ENCODE measurements at regions not wholly inside any gene's neighbourhood (a gene's known extent, or its start where the extent isn't known, plus 50 kb on each side); places are given as distances from the start of the nearest gene placed in this dataset.
"Not testable (repeated sequence)": the region's sequence is repeated elsewhere in the genome, so short reads cannot be mapped to it uniquely, and the experiment has no call there.

DNA sequence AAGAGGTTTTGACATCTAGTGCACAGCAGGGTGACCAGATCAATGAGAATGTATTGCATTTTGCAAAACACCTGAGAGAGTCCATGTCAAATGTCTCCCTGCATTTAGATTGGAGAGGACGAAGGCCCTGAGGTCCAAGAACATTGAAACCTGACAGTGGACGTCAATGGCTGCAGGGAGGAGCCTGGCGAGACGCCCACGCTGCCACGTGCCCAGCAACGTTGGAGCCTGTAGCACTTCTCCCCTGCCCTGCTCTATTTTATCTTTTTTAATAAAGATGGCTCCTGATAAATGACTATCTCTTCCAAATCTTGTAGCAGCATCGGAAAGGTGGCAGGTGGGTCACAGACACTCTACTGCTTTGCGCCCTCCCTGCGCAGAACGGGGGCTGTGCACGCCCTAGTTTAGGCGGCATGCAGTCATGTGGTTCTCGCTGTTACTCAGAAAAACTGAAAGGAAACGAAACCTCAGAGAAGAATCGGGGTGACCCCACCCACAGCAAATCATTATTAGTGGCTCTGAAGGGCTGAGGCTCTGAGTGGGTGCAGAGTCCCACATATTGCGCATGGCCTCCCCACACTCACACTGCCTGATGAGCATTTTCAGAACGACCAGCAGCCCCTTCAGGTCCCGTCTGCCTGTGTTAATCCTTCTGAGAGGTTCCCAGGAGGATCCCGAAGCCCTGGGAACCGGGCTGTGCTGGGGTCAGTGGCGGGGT, 62.5 kb upstream of the TAMM41 start:
- Histone ChIP-seq H3K4me1 (no peaks in the 10 kb centered on the region), H3K27me3 (no peaks in the 10 kb centered on the region), H3K27ac (no peak overlapping the region), H3K9me3 (no peaks in the 10 kb centered on the region), H3K4me3 (no peak overlapping the region), H3K36me3 (no peaks in the 10 kb centered on the region)
- no peak for TF ChIP-seq POLR2A (IDR thresholded peaks at IDR 0.05)
- TF ChIP-seq, protein P1, sequence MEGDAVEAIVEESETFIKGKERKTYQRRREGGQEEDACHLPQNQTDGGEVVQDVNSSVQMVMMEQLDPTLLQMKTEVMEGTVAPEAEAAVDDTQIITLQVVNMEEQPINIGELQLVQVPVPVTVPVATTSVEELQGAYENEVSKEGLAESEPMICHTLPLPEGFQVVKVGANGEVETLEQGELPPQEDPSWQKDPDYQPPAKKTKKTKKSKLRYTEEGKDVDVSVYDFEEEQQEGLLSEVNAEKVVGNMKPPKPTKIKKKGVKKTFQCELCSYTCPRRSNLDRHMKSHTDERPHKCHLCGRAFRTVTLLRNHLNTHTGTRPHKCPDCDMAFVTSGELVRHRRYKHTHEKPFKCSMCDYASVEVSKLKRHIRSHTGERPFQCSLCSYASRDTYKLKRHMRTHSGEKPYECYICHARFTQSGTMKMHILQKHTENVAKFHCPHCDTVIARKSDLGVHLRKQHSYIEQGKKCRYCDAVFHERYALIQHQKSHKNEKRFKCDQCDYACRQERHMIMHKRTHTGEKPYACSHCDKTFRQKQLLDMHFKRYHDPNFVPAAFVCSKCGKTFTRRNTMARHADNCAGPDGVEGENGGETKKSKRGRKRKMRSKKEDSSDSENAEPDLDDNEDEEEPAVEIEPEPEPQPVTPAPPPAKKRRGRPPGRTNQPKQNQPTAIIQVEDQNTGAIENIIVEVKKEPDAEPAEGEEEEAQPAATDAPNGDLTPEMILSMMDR (IDR thresholded peaks at IDR 0.05), result no peak
- TF ChIP-seq POLR2AphosphoS5 (IDR thresholded peaks at IDR 0.05; ENCODE audit: insufficient read depth in 1 of 2, low read depth in 1 of 2), result no peak
- intact Hi-C loops (cut with DNase I), result no loop called here
- DNase-seq (ENCODE audit: extremely low spot score in 2 of 2), result peak in 1 of 2 donors; percentile 19

DNA sequence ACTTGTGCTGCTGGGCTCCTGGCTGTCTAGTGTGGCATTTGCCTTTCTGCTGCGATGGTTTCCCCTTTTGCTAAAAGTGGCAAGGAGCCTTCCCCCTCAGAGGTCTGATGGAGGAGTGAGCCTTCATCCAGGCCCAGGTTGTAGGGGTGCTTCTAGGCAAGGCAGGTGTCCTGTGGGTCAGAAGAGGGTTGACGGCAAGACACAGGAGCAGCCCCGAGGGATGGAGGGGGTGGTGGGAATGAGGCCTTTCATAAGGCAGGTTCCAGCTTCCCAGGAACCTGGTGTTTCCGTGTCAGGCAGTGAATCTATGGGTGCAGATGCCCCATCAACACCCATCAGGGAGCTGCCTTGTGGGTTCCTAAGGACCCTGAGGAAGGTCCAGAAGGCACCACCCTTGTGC, 63.0 kb upstream of the TAMM41 start:
- peak in 1 of 2 donors; percentile 89 for DNase-seq (ENCODE audit: extremely low spot score in 2 of 2)
- TF ChIP-seq POLR2A (IDR thresholded peaks at IDR 0.05) (no peak), POLR2AphosphoS5 (IDR thresholded peaks at IDR 0.05; ENCODE audit: insufficient read depth in 1 of 2, low read depth in 1 of 2) (no peak)
- TF ChIP-seq, protein P1 (IDR thresholded peaks at IDR 0.05), result no peak
- no peaks in the 10 kb centered on the region for H3K27me3 ChIP-seq
- H3K9me3 ChIP-seq, result no peaks in the 10 kb centered on the region
- no peak overlapping the region for H3K27ac ChIP-seq
- intact Hi-C loops (cut with DNase I), result no loop called here
- H3K4me1 ChIP-seq, result no peaks in the 10 kb centered on the region
- H3K36me3 ChIP-seq, result no peaks in the 10 kb centered on the region
- H3K4me3 ChIP-seq, result no peak overlapping the region

GRCh38 chr3:11910216-11910930, 63.7 kb upstream of the TAMM41 start:
- H3K36me3 ChIP-seq; H3K27ac ChIP-seq; intact Hi-C loops (cut with DNase I); H3K4me1 ChIP-seq; H3K27me3 ChIP-seq; H3K4me3 ChIP-seq; H3K9me3 ChIP-seq: not testable (repeated sequence)
- DNase-seq (ENCODE audit: extremely low spot score in 2 of 2), result peak in 1 of 2 donors; percentile 79

DNA sequence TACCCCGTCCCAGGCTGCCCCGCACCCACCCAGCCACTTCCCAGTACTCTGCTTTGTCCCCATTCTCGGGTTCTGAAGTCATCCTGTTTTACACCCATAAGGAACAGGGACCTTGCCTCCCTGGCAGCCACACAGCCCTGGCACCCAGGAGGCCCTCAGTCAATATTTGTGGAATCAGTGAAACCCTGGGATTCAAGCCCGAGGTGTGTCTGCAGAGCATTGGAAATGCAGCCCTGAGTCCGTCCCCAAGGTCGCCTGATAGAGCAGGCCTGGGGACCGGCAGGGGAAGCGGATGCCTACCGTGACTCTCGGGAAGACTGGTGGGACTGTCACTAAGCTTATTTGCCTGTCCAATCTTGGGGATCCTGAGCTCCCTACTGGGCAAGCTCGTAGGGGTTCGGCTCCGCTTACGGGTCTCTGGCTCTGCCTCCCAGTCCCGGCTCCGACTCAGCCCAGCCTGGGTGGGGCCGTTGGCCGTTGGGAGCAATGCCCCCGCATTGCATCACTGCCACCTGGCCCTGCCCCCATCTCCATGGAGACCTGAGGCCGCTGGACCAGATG, 64.4 kb upstream of the TAMM41 start:
- DNase-seq (ENCODE audit: extremely low spot score in 2 of 2), result peak in 1 of 2 donors; percentile 77

GRCh38 chr3:11911887-11912286, 65.2 kb upstream of the TAMM41 start:
- DNase-seq (ENCODE audit: extremely low spot score in 2 of 2), result peak in 1 of 2 donors; percentile 55
- H3K27ac ChIP-seq; H3K4me1 ChIP-seq; H3K9me3 ChIP-seq; H3K27me3 ChIP-seq; intact Hi-C loops (cut with DNase I); H3K36me3 ChIP-seq; H3K4me3 ChIP-seq: not testable (repeated sequence)

More for the DNA sequence above, 64.4 kb upstream of the TAMM41 start:
- no peak for TF ChIP-seq POLR2AphosphoS5 (IDR thresholded peaks at IDR 0.05; ENCODE audit: insufficient read depth in 1 of 2, low read depth in 1 of 2)
- TF ChIP-seq, protein P1 (IDR thresholded peaks at IDR 0.05), result no peak
- TF ChIP-seq POLR2A (IDR thresholded peaks at IDR 0.05), result no peak
- intact Hi-C loops (cut with DNase I), result no loop called here
- no peak overlapping the region for H3K27ac ChIP-seq
- H3K27me3 ChIP-seq, result no peaks in the 10 kb centered on the region
- no peaks in the 10 kb centered on the region for H3K9me3 ChIP-seq
- no peaks in the 10 kb centered on the region for H3K36me3 ChIP-seq
- H3K4me1 ChIP-seq, result no peaks in the 10 kb centered on the region
- H3K4me3 ChIP-seq, result no peak overlapping the region

- Histone ChIP-seq H3K9me3 (no peaks in the 10 kb centered on the region), H3K4me1 (no peaks in the 10 kb centered on the region), H3K27me3 (no peaks in the 10 kb centered on the region), H3K27ac (no peak overlapping the region), H3K4me3 (no peak overlapping the region), H3K36me3 (no peaks in the 10 kb centered on the region)
- TF ChIP-seq POLR2A (IDR thresholded peaks at IDR 0.05) (no peak), POLR2AphosphoS5 (IDR thresholded peaks at IDR 0.05; ENCODE audit: insufficient read depth in 1 of 2, low read depth in 1 of 2) (no peak)
- TF ChIP-seq, protein P1 (IDR thresholded peaks at IDR 0.05), result no peak
- intact Hi-C loops (cut with DNase I), result no loop called here
- peak in 1 of 2 donors; percentile 58 for DNase-seq (ENCODE audit: extremely low spot score in 2 of 2)
Measured at GRCh38 chr3:11913316-11913715, 66.6 kb upstream of the TAMM41 start.
